Breast epithelium (tissue), 3 donors: ENCODE measurements at regions not wholly inside any gene's neighbourhood (a gene's known extent, or its start where the extent isn't known, plus 50 kb on each side); places are given as distances from the start of the nearest gene placed in this dataset.

Experiments used
- CTCF ChIP-seq, 3 donors: fragments of 450-650 bp; IDR thresholded peaks; one replicate each; pipeline ENCODE4 v1.5.1; 2016 to 2017; ENCODE audit warnings: antibody characterized with exemption in 3 of 3, mild to moderate bottlenecking in 3 of 3, moderate library complexity in 3 of 3
- POLR2AphosphoS5 ChIP-seq, 3 donors: sonication (generic); formaldehyde crosslinking; IDR thresholded peaks; one replicate each; pipeline ENCODE4 v1.6.1; 2017; ENCODE audit warnings: antibody characterized with exemption in 3 of 3

GRCh38 chr18:76619621-76620315 is 124.7 kb upstream of the ZNF516 start:
- TF ChIP-seq CTCF (IDR thresholded peaks at IDR 0.05) (no peak), POLR2AphosphoS5 (IDR thresholded peaks at IDR 0.05) (no peak)
